DMS153 treated with DMSO at 0.1 percent for 48 hours (cell line): ENCODE measurements at regions not wholly inside any gene's neighbourhood (a gene's known extent, or its start where the extent isn't known, plus 50 kb on each side); places are given as distances from the start of the nearest gene placed in this dataset.

ENCODE experiments used
- DNase-seq: peaks from one replicate; lab custom pipeline; 2025; ENCODE audit not compliant: unreplicated experiment; lab: John Stamatoyannopoulos, UW

DNA sequence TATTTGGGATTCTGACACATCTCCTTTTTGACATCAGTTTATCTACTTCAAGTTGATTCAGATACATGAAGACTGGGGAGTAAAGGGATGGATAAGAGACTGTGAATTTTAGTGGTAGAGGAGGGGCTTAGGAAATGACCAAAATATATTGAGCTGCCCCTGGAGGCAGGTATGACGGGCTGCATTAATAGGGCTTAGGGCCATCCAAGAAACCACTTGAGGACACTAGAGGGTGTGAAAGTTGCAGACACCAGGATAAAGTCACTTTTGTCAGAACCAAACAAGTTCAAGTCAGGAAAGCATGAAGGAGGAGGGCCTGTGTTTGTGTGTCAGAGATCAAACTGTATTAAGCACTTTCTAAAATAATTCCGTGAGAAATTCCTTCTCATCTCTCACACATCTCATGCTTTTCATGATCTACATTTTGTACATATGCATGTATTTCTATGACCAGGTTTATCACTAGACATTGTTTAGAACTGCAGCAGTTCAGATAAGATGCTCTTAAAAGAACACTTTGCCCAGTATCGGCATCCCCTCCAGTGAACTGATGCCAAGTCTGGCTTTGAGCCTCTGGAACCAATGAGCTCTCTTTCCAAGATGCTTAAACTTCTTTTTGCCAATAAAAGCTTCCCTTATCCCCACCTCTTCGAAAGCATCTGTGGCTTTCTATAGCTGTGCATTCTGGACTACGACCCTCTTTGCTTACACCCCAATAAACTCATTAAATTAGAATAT is 136.9 kb downstream of the SLC38A1 start:
- DNase-seq: no peak

GRCh38 chr12:46127656-46128055 is 137.3 kb upstream of the SCAF11 start:
- DNase-seq: no peak

DNA sequence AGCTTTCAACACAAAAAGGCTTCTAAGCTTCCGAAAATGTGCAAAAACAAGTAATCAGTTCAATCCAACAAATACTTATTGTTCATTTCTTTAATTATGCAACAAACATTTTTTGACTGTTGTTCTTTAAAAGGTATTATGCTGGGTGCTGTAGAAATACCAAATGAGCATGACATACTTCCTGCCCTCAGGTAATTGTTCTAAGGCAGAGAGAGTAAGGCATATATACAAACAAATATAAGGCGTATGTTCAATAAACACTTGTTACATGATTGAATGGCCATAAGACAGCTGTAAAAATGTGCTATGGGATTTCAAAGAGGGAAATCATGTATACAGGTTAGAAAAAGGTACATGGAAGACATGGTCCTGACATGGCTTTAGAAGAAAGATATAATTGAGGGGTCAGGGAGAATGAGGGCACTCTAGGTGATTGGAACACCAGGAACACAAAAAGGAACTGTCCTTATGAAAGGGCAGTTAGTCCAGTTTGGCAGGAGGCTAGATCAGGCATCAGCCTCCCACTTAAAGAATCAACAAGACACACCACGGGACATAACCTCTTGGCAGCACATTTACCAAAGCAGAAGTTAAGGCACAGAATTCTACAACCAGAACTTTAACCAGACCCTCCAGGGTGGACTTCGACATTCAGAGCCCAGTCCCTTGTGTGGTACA is 135.8 kb upstream of the SCAF11 start:
- DNase-seq: no peak

DNA sequence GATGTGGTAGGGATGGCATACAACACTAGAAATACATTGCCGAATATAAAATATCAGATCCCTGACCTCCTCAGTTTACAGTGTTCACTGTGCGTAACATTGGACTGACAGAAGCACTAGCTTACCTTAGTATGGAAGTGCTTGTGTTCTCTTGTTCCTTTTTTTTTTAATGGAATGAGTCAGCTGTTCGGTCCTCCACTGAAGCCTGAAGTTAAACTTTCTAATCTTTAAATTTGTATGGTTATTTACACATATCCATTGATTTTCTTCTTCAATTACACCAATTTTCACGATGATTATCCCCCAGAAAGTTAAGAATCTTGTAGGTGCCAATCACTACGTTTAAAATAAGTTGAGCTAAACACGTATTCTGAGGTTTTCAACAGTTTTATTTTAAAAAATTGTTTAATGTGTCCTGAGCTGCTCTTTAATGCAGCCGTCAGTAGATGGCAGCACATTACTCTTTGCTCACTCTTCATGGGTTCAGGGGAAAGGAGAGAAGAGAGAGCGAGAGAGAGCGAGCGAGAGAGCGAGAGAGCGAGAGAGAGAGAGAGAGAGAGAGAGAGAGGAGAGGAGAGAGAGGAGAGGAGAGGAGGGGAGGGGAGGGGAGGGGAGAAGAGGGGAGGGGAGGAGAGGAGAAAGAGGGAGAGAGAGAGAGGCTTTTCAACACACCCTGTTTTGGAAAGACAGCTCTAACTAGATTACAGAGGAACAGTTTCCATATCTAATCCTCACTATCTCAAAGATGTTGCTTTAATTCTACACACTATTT is 134.7 kb upstream of the SCAF11 start:
- peak; percentile 59 for DNase-seq

DNA sequence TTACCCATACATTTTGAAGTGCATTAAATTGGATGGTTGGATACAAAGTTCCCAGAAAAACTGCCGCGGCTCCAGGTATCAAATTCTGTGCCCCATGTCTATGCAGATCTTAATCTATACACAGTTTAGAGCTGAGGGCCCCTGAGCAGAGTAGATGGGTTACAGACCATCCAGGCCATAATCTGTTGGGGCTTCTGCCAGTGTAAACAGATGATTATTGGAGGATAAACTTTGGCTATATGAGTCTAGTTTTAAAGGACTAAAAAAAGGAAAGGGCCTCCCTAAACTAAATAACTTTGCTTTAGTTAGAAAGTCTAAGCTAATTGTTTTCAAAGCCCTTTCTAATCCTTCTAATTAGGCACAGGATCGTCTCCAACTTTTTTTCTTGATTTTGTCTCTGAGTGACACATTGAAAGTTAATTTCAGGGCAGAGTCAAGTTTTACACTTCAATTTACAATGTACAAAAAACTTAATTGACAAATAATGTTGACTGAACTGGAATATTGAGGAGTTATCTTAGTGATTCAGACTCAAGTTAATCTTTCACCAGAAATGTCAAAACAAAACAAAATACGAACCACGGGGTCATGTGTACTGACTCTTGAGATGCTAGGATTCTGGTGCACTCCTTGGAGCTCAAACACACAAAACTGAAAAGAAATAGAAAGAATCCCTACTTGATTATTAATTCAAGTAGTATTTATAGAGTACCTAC is 133.9 kb upstream of the SCAF11 start:
- DNase-seq: no peak

GRCh38 chr12:46112364-46112763 is 122.0 kb upstream of the SCAF11 start:
- no peak for DNase-seq

GRCh38 chr12:46111715-46112114 is 121.3 kb upstream of the SCAF11 start:
- DNase-seq: no peak

- no peak for DNase-seq
These were observed 120.7 kb upstream of the SCAF11 start for GRCh38 chr12:46110928-46111699.

DNA sequence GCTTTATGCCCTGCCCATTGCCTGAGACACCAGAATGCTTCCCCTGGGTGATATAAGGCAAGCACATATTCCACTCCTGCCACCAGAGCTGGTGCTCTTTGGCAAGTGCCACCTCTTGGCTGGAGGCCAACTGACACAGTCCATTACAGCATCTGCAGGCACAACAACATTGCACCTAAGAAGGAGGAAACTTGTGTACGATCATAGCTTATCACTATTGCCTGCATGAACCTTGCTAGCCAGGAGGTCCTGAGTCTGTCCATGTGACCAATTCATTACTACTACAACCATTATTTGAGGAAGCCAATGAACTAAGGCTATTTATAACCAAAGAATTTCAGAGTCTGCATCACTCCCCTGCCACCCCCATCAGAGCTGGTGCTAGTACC is 119.8 kb upstream of the SCAF11 start:
- DNase-seq: no peak

DNA sequence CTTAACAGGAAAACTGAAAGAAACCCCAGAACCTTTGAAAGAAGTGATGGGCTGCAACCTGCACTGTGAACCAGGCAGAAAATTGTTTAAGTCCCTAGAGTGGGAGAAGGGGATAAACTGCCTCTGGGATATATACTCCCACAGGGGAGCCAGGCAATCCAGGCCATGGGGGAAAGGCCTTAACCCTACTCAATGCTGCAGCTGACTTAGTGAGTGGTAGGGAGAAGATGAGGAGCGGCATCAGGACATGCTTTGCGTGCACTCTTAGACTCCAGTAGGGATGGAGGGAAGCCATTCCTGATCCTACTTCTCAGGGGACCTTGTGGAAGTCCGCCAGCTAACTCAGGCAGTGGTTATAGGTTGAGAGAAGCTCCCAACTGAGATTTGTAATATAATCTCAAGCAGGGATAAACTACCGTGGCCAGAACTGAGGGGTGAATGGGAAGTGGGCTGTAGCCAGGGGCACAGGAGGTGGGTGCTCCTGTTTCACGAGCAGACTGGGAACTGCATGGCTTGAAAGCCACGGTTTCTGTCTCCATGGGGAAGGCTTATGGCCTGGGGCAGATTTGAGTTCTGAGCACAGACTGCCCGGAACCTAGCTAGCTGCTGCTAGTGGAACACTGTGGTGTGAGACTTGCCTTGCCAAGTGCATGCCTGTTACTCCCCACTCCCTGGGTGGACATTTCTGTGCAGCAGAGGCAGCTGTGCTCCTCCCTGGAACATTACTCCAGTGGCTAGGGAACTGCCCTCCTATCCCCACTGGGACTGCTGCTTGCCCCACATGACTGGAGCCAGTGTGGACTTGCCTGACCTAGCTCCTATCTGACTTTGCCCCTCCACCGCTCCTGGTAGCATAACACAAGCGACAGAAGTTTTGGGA is 119.2 kb upstream of the SCAF11 start:
- no peak for DNase-seq

DNA sequence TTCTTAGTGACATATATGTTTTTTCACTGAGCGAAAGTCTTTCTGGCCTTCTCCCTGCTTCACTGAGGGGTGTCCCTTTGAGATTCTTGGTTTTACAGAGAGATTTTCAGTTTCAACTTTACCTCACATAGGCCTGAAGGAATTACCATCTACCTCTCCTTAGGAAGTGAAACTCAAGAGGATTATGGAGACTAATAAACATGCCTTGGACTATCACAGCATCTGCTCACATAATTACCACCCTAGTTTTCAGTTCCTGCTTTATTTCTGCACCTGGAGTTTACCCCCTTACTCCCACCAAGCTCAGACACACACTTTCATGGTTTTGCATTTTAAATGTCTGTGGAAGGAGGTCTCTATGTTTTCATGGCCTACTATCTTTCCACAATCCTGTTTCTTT is 118.3 kb upstream of the SCAF11 start:
- DNase-seq: no peak

GRCh38 chr12:46107591-46107990 is 117.2 kb upstream of the SCAF11 start:
- no peak for DNase-seq

GRCh38 chr12:46105735-46106134 is 115.4 kb upstream of the SCAF11 start:
- DNase-seq: no peak

DNA sequence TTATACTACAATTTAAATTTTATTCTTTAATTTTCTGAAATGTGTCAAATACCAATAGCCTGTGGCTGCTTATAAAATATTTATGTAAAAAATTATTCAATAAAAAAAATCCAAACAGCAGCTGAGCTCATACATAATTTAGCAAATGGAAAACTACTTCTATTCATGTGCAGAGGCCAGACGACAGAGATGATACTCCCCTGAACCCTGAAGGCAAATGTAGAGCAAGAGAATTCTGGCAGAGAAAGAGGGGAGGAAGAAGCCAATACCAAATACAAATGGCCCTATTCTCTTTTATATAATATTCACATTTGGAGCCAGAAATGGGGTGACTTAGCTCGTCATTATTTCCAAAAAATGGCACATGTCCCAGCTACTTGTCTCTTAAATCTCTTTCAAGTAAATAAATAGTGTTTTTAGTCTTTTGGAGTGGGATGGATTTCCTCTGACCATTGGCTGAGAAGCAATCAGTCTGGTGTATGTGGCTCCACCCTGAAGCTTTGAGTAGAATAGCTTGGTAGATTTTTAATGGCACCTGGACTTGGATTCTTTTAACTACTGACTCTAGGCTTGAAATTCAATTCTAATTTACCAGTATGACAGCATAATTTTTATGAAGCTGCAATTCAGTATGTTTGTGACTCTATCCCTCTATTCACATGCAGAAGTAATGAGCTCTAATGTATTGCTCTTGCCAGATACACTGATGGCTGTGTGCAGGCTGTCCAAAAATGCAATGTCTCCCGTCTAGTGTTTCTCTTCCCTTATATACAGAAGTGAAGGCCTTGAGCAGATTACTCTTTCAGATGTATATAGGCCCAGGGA is 113.4 kb upstream of the SCAF11 start:
- no peak for DNase-seq

GRCh38 chr12:46101485-46101869 is 111.1 kb upstream of the SCAF11 start:
- DNase-seq: no peak

- DNase-seq: no peak
These were observed 110.4 kb upstream of the SCAF11 start for GRCh38 chr12:46100551-46101484.

- DNase-seq: no peak
These were observed 99.2 kb upstream of the SCAF11 start for GRCh38 chr12:46089414-46090162.
